B cell (primary cell): ENCODE measurements at regions not wholly inside any gene's neighbourhood (a gene's known extent, or its start where the extent isn't known, plus 50 kb on each side); places are given as distances from the start of the nearest gene placed in this dataset.

Experiments used
- ATAC-seq: fragments of 200-7000 bp; cut with Tn5 transposase; one replicate; pipeline ENCODE4 v1.10.0; 2021; ENCODE audit warnings: low read depth, mild to moderate bottlenecking, moderate number of reproducible peaks, moderate library complexity
- CTCF ChIA-PET: fragments of 350-600 bp; sonication (Branson Sonifier 250); formaldehyde crosslinking; loops from one replicate; lab custom pipeline; 2021; ENCODE audit warnings: antibody characterized with exemption, inconsistent platforms; lab: Charles Lee
- POLR2A ChIA-PET: fragments of 350-600 bp; sonication (Branson Sonifier 250); formaldehyde crosslinking; loops from one replicate; lab custom pipeline; 2021; ENCODE audit warnings: antibody characterized with exemption; lab: Charles Lee
- DNase-seq: peaks from one replicate; pipeline ENCODE4 v3.0.0; 2013
- H2AFZ ChIP-seq: 2 replicates; pipeline ENCODE4 v1.6.1; 2012; ENCODE audit warnings: mild to moderate bottlenecking, low read depth, low read length; ENCODE audit not compliant: insufficient read depth, poor library complexity, severe bottlenecking
- H3K27ac ChIP-seq, 2 donors: 1 replicate in 1 of 2; 2 replicates in 1 of 2; pipeline ENCODE4 v1.5.1; 2012 to 2013; ENCODE audit warnings: low read length in 2 of 2, mild to moderate bottlenecking in 2 of 2, moderate library complexity in 1 of 2
- H3K27me3 ChIP-seq, 4 experiments: fragments of 200-600 bp in 1 of 4; sonication (generic) in 1 of 4; replicated peaks in 1 of 4; 1 replicate in 2 of 4; 2 replicates in 2 of 4; pipeline versions ENCODE4 v1.6.1 to v1.7.0; 2013 to 2016; ENCODE audit warnings: low read length in 3 of 4, mild to moderate bottlenecking in 2 of 4, mixed read lengths in 1 of 4, moderate library complexity in 1 of 4; ENCODE audit not compliant: insufficient read depth in 4 of 4, control insufficient read depth in 3 of 4; ENCODE audit errors: control extremely low read depth in 1 of 4
- H3K36me3 ChIP-seq, 2 experiments: replicated peaks in 1 of 2; 1 replicate in 1 of 2; 2 replicates in 1 of 2; pipeline versions ENCODE4 v1.6.1 to v1.7.1; 2013; ENCODE audit warnings: low read length in 1 of 2; ENCODE audit not compliant: insufficient read depth in 2 of 2, control insufficient read depth in 1 of 2; ENCODE audit errors: control extremely low read depth in 1 of 2, extremely low read depth in 1 of 2
- H3K4me1 ChIP-seq, 2 donors: fragments of 200-600 bp in 1 of 2; sonication (generic) in 1 of 2; 1 replicate in 1 of 2; 2 replicates in 1 of 2; pipeline versions ENCODE4 v1.5.1 to v1.6.1; 2013 to 2017; ENCODE audit warnings: low read length in 2 of 2; ENCODE audit not compliant: control insufficient read depth in 2 of 2, insufficient read depth in 2 of 2
- H3K4me2 ChIP-seq: replicated peaks from 2 replicates; pipeline ENCODE3; 2012; ENCODE audit warnings: mild to moderate bottlenecking, low read depth, low read length; ENCODE audit not compliant: poor library complexity, severe bottlenecking
- H3K4me3 ChIP-seq, 5 experiments: fragments of 200-600 bp in 1 of 5; sonication (generic) in 1 of 5; 1 replicate in 3 of 5; 2 replicates in 2 of 5; pipeline versions ENCODE4 v1.5.1 to v1.7.0; 2011 to 2016; ENCODE audit warnings: low read length in 4 of 5, mild to moderate bottlenecking in 4 of 5, low read depth in 2 of 5, control low read depth in 1 of 5, moderate library complexity in 1 of 5; ENCODE audit not compliant: insufficient read depth in 1 of 5; ENCODE audit errors: control extremely low read depth in 1 of 5, extremely low read depth in 1 of 5
- H3K79me2 ChIP-seq: fragments of 200-600 bp; sonication (generic); one replicate; pipeline ENCODE4 v1.6.0; 2016; ENCODE audit warnings: low read length; ENCODE audit not compliant: control insufficient read depth, insufficient read depth
- H3K9ac ChIP-seq: fragments of 200-600 bp; sonication (generic); 2 replicates; pipeline ENCODE4 v1.6.1; 2017; ENCODE audit warnings: mild to moderate bottlenecking, low read length, moderate library complexity
- H3K9me3 ChIP-seq, 3 donors: one replicate each; pipeline versions ENCODE4 v1.6.1 to v1.7.1; 2013; ENCODE audit warnings: low read length in 2 of 3; ENCODE audit not compliant: control insufficient read depth in 2 of 3, insufficient read depth in 1 of 3; ENCODE audit errors: control extremely low read depth in 1 of 3
- H4K20me1 ChIP-seq: 2 replicates; pipeline ENCODE4 v1.6.0; 2012; ENCODE audit warnings: mild to moderate bottlenecking, low read length; ENCODE audit not compliant: insufficient read depth, control insufficient read depth, poor library complexity, severe bottlenecking
- H3K27ac Mint-ChIP-seq: one replicate; pipeline ENCODE4 v1.8.0; 2021; ENCODE audit warnings: mixed read lengths
- H3K27me3 Mint-ChIP-seq: one replicate; pipeline ENCODE4 v1.8.0; 2021; ENCODE audit warnings: mixed read lengths
- H3K4me1 Mint-ChIP-seq: one replicate; pipeline ENCODE4 v1.8.0; 2021; ENCODE audit warnings: mixed read lengths
- H3K4me3 Mint-ChIP-seq: one replicate; pipeline ENCODE4 v1.8.0; 2021; ENCODE audit warnings: mixed read lengths
- H3K9me3 Mint-ChIP-seq: one replicate; pipeline ENCODE4 v1.8.0; 2022; ENCODE audit warnings: mixed read lengths; ENCODE audit not compliant: insufficient read depth
- CTCF ChIP-seq: fragments of 200-600 bp; IDR thresholded peaks from one replicate; pipeline ENCODE4 v1.8.0; 2022; ENCODE audit warnings: antibody characterized with exemption, mild to moderate bottlenecking
- EZH2 ChIP-seq: IDR thresholded peaks from 2 replicates; pipeline ENCODE4 v1.6.1; 2012; ENCODE audit warnings: borderline replicate concordance, low read depth, mild to moderate bottlenecking, moderate library complexity, low read length; ENCODE audit not compliant: insufficient read depth, poor library complexity, severe bottlenecking
- WGBS: methylation state at CpG from one replicate; pipeline ENCODE4 v1.1.5; 2013; ENCODE audit warnings: missing lambda C conversion rate; ENCODE audit not compliant: insufficient coverage; 5-methylcytosine and 5-hydroxymethylcytosine counted together
- intact Hi-C: fragments of 100-400 bp; cut with micrococcal nuclease; formaldehyde crosslinking; loops from one replicate; pipeline ENCODE4 v1.10.0; 2022

- CTCF ChIA-PET, result no interaction called here
- no CpG with 5 or more reads among the region's 2 CpGs for WGBS
- H3K4me1 ChIP-seq, result no peaks in the 10 kb centered on the region
- H3K27me3 ChIP-seq, result no peaks in the 10 kb centered on the region
- Mint-ChIP-seq H3K27me3 (no peaks in the 10 kb centered on the region), H3K9me3 (peaks cover 7% of the 10 kb centered on the region), H3K4me3 (no peak overlapping the region), H3K4me1 (no peaks in the 10 kb centered on the region), H3K27ac (no peak overlapping the region)
- no peak overlapping the region for H3K9ac ChIP-seq
- no peaks in the 10 kb centered on the region for H3K79me2 ChIP-seq
- no peaks in the 10 kb centered on the region for H3K36me3 ChIP-seq
- intact Hi-C loops, result no loop called here
- POLR2A ChIA-PET, result no interaction called here
- no peak for TF ChIP-seq CTCF
- TF ChIP-seq EZH2, result no peak
- H3K27ac ChIP-seq, result no peak overlapping the region
- H4K20me1 ChIP-seq, result no peaks in the 10 kb centered on the region
- no peaks in the 10 kb centered on the region for H3K9me3 ChIP-seq
- DNase-seq (no peak), ATAC-seq (no peak)
- H3K4me3 ChIP-seq, result no peak overlapping the region
- H2AFZ ChIP-seq, result no peak overlapping the region
- H3K4me2 ChIP-seq, result no peak overlapping the region
These were observed 207.2 kb upstream of the SLIT2 start for GRCh38 chr4:20044502-20044911.

GRCh38 chr4:20043991-20044390, 207.7 kb upstream of the SLIT2 start:
- DNase-seq (no peak), ATAC-seq (no peak)
- no peak for TF ChIP-seq CTCF
- POLR2A ChIA-PET, result no interaction called here
- CTCF ChIA-PET, result no interaction called here
- Mint-ChIP-seq H3K9me3 (peaks cover 7% of the 10 kb centered on the region), H3K27me3 (no peaks in the 10 kb centered on the region), H3K27ac (no peak overlapping the region), H3K4me1 (no peaks in the 10 kb centered on the region), H3K4me3 (no peak overlapping the region)
- H3K4me1 ChIP-seq, result no peaks in the 10 kb centered on the region
- no peaks in the 10 kb centered on the region for H3K27me3 ChIP-seq
- H3K4me2 ChIP-seq, result no peak overlapping the region
- H3K4me3 ChIP-seq, result no peak overlapping the region
- no peaks in the 10 kb centered on the region for H3K36me3 ChIP-seq
- no peaks in the 10 kb centered on the region for H3K79me2 ChIP-seq
- intact Hi-C loops, result no loop called here
- H4K20me1 ChIP-seq, result no peaks in the 10 kb centered on the region
- H3K27ac ChIP-seq, result no peak overlapping the region
- WGBS, result 40% methylated on average over 1 of the region's 1 CpG
- H3K9me3 ChIP-seq, result no peaks in the 10 kb centered on the region
- no peak overlapping the region for H3K9ac ChIP-seq
- no peak overlapping the region for H2AFZ ChIP-seq
